ENCODE measurements at regions not wholly inside any gene's neighbourhood (a gene's known extent, or its start where the extent isn't known, plus 50 kb on each side); places are given as distances from the start of the nearest gene placed in this dataset.

- peaks cover 8% of the 10 kb centered on the region for H3K9me3 Mint-ChIP-seq (ENCODE audit: unreplicated experiment)
- CTCF ChIA-PET: interaction anchor here (1.0 kb wide), 1 partner anchor 27 kb away, joined by 4 read pairs; no protein-coding TSS in a partner anchor
- no peak overlapping the region for H3K27ac Mint-ChIP-seq (ENCODE audit: low read depth, unreplicated experiment)
- peaks cover 21% of the 10 kb centered on the region for H3K27me3 Mint-ChIP-seq (ENCODE audit: insufficient read depth, unreplicated experiment)
- BruUV-seq (replicated peaks): no TSS peak
- no peak for DNase-seq (ENCODE audit: unreplicated experiment)
- intact Hi-C loops (cut with micrococcal nuclease): no loop called here
- TF ChIP-seq, protein P1, sequence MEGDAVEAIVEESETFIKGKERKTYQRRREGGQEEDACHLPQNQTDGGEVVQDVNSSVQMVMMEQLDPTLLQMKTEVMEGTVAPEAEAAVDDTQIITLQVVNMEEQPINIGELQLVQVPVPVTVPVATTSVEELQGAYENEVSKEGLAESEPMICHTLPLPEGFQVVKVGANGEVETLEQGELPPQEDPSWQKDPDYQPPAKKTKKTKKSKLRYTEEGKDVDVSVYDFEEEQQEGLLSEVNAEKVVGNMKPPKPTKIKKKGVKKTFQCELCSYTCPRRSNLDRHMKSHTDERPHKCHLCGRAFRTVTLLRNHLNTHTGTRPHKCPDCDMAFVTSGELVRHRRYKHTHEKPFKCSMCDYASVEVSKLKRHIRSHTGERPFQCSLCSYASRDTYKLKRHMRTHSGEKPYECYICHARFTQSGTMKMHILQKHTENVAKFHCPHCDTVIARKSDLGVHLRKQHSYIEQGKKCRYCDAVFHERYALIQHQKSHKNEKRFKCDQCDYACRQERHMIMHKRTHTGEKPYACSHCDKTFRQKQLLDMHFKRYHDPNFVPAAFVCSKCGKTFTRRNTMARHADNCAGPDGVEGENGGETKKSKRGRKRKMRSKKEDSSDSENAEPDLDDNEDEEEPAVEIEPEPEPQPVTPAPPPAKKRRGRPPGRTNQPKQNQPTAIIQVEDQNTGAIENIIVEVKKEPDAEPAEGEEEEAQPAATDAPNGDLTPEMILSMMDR (IDR thresholded peaks at IDR 0.05; ENCODE audit: unreplicated experiment): no peak
- no peaks in the 10 kb centered on the region for H3K36me3 Mint-ChIP-seq (ENCODE audit: insufficient read depth, unreplicated experiment)
- POLR2A ChIA-PET: no interaction called here
- no peaks in the 10 kb centered on the region for H3K4me1 Mint-ChIP-seq (ENCODE audit: insufficient read depth, unreplicated experiment)
- H3K4me3 Mint-ChIP-seq (ENCODE audit: unreplicated experiment): no peak overlapping the region
Observed at GRCh38 chr4:4808086-4808485, 51.4 kb upstream of the MSX1 start.

DNA sequence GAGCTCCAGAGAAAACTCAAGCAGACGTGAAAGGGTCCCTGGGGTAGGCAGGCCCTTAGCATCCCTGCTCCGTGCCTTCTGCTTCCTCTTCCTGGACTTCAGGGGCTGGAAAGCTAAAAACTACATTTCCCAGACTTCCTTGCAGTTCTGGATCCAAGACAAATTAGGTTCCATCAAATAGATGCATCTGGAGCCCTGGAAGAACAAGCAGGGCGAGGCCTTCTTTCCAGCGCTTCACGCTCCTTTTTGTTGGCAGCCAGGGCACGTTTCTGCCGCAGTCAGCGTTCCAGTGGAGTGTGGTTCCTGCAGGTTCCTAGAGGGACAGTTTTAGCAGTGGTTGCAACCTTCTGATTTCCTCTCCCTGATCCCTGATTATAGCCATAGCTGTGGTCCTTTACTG, 53.6 kb upstream of the MSX1 start:
- no peak for DNase-seq (ENCODE audit: unreplicated experiment)
- Mint-ChIP-seq H3K4me3 (ENCODE audit: unreplicated experiment) (no peak overlapping the region), H3K9me3 (ENCODE audit: unreplicated experiment) (peaks cover 2% of the 10 kb centered on the region), H3K27me3 (ENCODE audit: insufficient read depth, unreplicated experiment) (peaks cover 4% of the 10 kb centered on the region), H3K4me1 (ENCODE audit: insufficient read depth, unreplicated experiment) (no peaks in the 10 kb centered on the region), H3K27ac (ENCODE audit: low read depth, unreplicated experiment) (no peak overlapping the region), H3K36me3 (ENCODE audit: insufficient read depth, unreplicated experiment) (no peaks in the 10 kb centered on the region)
- ChIA-PET CTCF (no interaction called here), POLR2A (no interaction called here)
- no TSS peak for BruUV-seq (replicated peaks)
- TF ChIP-seq, protein P1 (IDR thresholded peaks at IDR 0.05; ENCODE audit: unreplicated experiment): no peak
- intact Hi-C loops (cut with micrococcal nuclease): no loop called here

DNA sequence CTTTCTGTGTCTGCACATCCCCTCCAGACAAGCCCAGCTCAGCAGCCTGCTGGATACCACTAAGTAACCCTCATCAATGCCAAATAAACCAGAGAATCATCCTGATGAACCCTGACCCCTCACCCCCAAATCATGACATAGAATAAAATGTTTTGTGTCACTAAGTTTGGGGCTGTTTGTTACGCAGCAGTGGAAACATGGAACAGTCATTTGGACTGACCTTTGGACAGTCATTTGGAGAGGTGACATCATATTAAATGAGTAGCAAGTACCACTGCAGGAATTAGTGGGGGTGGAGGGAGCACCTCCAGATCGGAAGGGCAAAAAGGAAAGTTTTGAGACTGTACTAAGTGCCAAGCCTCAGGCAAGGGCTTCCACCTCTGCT, 55.6 kb upstream of the MSX1 start:
- peaks cover 15% of the 10 kb centered on the region for H3K27me3 Mint-ChIP-seq (ENCODE audit: insufficient read depth, unreplicated experiment)
- no peaks in the 10 kb centered on the region for H3K36me3 Mint-ChIP-seq (ENCODE audit: insufficient read depth, unreplicated experiment)
- no peak overlapping the region for H3K4me3 Mint-ChIP-seq (ENCODE audit: unreplicated experiment)
- no TSS peak for BruUV-seq (replicated peaks)
- H3K27ac Mint-ChIP-seq (ENCODE audit: low read depth, unreplicated experiment): no peak overlapping the region
- DNase-seq (ENCODE audit: unreplicated experiment): no peak
- H3K9me3 Mint-ChIP-seq (ENCODE audit: unreplicated experiment): no peaks in the 10 kb centered on the region
- CTCF ChIA-PET: no interaction called here
- TF ChIP-seq, protein P1 (IDR thresholded peaks at IDR 0.05; ENCODE audit: unreplicated experiment): no peak
- H3K4me1 Mint-ChIP-seq (ENCODE audit: insufficient read depth, unreplicated experiment): no peaks in the 10 kb centered on the region
- POLR2A ChIA-PET: no interaction called here
- intact Hi-C loops (cut with micrococcal nuclease): no loop called here

GRCh38 chr4:4803216-4803911, 56.1 kb upstream of the MSX1 start:
- intact Hi-C loops (cut with micrococcal nuclease): no loop called here
- ChIA-PET POLR2A (no interaction called here), CTCF (no interaction called here)
- no peaks in the 10 kb centered on the region for H3K4me1 Mint-ChIP-seq (ENCODE audit: insufficient read depth, unreplicated experiment)
- no peaks in the 10 kb centered on the region for H3K36me3 Mint-ChIP-seq (ENCODE audit: insufficient read depth, unreplicated experiment)
- no peak overlapping the region for H3K27ac Mint-ChIP-seq (ENCODE audit: low read depth, unreplicated experiment)
- no peaks in the 10 kb centered on the region for H3K9me3 Mint-ChIP-seq (ENCODE audit: unreplicated experiment)
- no TSS peak for BruUV-seq (replicated peaks)
- TF ChIP-seq, protein P1 (IDR thresholded peaks at IDR 0.05; ENCODE audit: unreplicated experiment): no peak
- peaks cover 20% of the 10 kb centered on the region for H3K27me3 Mint-ChIP-seq (ENCODE audit: insufficient read depth, unreplicated experiment)
- DNase-seq (ENCODE audit: unreplicated experiment): no peak
- H3K4me3 Mint-ChIP-seq (ENCODE audit: unreplicated experiment): no peak overlapping the region

Measured in MCF 10A (cell line).